ENCODE measurements at regions not wholly inside any gene's neighbourhood (a gene's known extent, or its start where the extent isn't known, plus 50 kb on each side); places are given as distances from the start of the nearest gene placed in this dataset.

- peak; percentile 31 for DNase-seq (ENCODE audit: extremely low spot score, unreplicated experiment)
- H3K4me1 Mint-ChIP-seq (ENCODE audit: unreplicated experiment) = no peaks in the 10 kb centered on the region
- TF ChIP-seq, protein P1, sequence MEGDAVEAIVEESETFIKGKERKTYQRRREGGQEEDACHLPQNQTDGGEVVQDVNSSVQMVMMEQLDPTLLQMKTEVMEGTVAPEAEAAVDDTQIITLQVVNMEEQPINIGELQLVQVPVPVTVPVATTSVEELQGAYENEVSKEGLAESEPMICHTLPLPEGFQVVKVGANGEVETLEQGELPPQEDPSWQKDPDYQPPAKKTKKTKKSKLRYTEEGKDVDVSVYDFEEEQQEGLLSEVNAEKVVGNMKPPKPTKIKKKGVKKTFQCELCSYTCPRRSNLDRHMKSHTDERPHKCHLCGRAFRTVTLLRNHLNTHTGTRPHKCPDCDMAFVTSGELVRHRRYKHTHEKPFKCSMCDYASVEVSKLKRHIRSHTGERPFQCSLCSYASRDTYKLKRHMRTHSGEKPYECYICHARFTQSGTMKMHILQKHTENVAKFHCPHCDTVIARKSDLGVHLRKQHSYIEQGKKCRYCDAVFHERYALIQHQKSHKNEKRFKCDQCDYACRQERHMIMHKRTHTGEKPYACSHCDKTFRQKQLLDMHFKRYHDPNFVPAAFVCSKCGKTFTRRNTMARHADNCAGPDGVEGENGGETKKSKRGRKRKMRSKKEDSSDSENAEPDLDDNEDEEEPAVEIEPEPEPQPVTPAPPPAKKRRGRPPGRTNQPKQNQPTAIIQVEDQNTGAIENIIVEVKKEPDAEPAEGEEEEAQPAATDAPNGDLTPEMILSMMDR (conservative IDR thresholded peaks at IDR 0.05) = no peak
- H3K27ac Mint-ChIP-seq = no peak overlapping the region
- no peaks in the 10 kb centered on the region for H3K36me3 Mint-ChIP-seq
- no peak overlapping the region for H3K4me3 Mint-ChIP-seq
- H3K27me3 Mint-ChIP-seq = peaks cover 44% of the 10 kb centered on the region
- no peaks in the 10 kb centered on the region for H3K9me3 Mint-ChIP-seq
Observed at GRCh38 chr13:111882351-111882750, 184.6 kb upstream of the SOX1 start.

DNA sequence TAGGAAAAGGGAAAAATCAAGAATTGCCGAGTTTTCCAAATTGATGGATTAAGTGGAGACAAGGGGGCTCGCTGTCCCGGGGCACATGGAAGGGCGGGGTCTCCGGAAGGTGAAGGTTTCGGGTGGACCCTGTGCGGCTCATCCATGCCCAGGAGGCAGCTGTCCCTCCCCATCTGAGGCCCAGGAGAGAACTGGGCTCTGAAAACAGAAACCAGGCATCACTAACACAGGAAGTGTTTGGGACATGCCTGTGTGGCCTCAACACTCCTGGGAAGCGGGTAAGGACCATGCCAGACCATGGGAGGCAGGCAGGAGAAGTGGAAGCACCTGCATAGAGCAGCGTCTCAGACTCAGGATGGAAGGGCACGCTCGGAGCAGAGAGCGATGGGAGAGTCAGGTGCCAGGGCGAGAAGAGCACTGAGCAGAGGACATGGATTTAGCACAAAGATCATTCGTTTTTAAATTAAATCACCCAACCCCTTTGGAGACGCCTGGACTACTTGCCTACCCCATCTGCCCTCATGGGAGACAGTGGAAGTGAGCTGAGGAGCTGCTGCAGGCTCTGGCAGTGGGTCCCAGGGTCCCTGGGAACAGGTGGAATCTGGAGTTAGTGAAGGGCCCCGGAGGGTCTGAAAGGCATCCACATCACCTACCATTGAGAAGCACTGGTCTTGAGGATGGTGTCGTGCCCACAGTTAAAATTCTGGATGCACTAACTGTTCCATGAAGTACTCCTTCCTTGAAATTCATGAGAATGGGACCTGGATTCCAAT lies 183.2 kb upstream of the SOX1 start:
- Mint-ChIP-seq H3K36me3 (no peaks in the 10 kb centered on the region), H3K9me3 (no peaks in the 10 kb centered on the region), H3K4me1 (ENCODE audit: unreplicated experiment) (no peaks in the 10 kb centered on the region), H3K27ac (no peak overlapping the region), H3K4me3 (no peak overlapping the region), H3K27me3 (peaks cover 50% of the 10 kb centered on the region)
- TF ChIP-seq, protein P1 (conservative IDR thresholded peaks at IDR 0.05) = no peak
- DNase-seq (ENCODE audit: extremely low spot score, unreplicated experiment) = peak; percentile 44

DNA sequence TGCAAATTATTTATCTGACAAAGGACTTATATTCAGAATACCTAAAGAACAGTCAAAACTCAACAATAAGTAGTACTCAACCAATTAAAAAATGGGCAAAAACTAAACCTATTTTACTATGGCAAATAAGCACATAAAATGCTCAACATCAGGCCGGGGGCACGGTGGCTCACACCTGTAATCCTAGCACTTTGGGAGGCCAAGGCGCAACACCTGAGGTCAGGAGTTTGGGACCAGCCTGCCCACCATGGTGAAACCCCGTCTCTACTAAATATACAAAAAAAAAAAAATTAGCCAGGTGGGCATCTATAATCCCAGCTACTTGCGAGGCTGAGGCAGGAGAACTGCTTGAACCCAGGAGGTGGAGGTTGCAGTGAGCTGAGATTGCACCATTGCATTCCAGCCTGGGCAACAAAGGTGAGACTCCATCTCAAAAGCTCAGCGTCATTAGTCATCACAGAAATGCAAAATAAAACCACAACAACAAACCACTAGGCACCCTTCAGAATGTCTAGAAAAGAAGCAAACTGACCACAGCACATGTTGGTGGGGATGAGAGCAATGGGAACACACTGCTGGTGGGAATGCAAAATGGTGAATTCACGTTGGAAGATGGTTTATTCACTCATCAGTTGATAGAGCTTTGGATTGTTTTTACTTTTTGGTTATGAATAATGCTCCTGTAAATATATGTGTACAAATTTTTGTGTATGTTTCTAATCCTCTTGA lies 180.6 kb upstream of the SOX1 start:
- no peak overlapping the region for H3K4me3 Mint-ChIP-seq
- H3K36me3 Mint-ChIP-seq = no peaks in the 10 kb centered on the region
- no peak for DNase-seq (ENCODE audit: extremely low spot score, unreplicated experiment)
- H3K27ac Mint-ChIP-seq = no peak overlapping the region
- H3K4me1 Mint-ChIP-seq (ENCODE audit: unreplicated experiment) = no peaks in the 10 kb centered on the region
- no peaks in the 10 kb centered on the region for H3K9me3 Mint-ChIP-seq
- TF ChIP-seq, protein P1 (conservative IDR thresholded peaks at IDR 0.05) = no peak
- peaks cover 67% of the 10 kb centered on the region for H3K27me3 Mint-ChIP-seq

DNA sequence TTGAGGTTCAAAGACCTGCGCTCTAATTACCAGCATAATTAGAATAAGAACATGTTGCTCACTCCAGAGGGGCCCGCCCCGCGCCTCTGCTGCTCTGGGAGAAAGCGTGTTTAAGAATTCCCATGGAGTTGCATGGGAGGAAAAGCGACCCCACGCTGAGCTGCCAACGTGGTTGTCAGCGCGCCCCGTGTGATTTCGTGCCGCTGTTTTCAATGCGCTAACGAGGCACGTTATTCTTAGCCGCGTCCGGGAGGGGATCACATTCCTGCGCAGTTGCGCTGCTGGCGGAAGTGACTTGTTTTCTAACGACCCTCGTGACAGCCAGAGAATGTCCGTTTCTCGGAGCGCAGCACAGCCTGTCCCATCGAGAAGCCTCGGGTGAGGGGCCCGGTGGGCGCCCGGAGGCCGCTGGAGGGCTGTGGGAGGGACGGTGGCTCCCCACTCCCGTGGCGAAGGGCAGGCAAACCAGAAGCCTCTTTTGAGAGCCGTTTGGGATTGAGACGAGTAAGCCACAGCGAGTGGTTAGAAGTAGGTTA lies 173.8 kb upstream of the SOX1 start:
- H3K27ac Mint-ChIP-seq = peak overlapping the region; percentile 73
- peak; percentile 75 for DNase-seq (ENCODE audit: extremely low spot score, unreplicated experiment)
- TF ChIP-seq, protein P1 (conservative IDR thresholded peaks at IDR 0.05) = no peak
- H3K4me1 Mint-ChIP-seq (ENCODE audit: unreplicated experiment) = peaks cover 11% of the 10 kb centered on the region
- H3K9me3 Mint-ChIP-seq = no peaks in the 10 kb centered on the region
- H3K36me3 Mint-ChIP-seq = no peaks in the 10 kb centered on the region
- peak overlapping the region; percentile 85 for H3K4me3 Mint-ChIP-seq
- peaks cover 82% of the 10 kb centered on the region for H3K27me3 Mint-ChIP-seq

- Mint-ChIP-seq H3K27me3 (peaks cover 76% of the 10 kb centered on the region), H3K4me1 (ENCODE audit: unreplicated experiment) (peaks cover 11% of the 10 kb centered on the region), H3K4me3 (peak overlapping the region; percentile 85), H3K9me3 (no peaks in the 10 kb centered on the region), H3K36me3 (no peaks in the 10 kb centered on the region), H3K27ac (peak overlapping the region; percentile 73)
- peak; percentile 64 for DNase-seq (ENCODE audit: extremely low spot score, unreplicated experiment)
- TF ChIP-seq, protein P1 (conservative IDR thresholded peaks at IDR 0.05) = no peak
Observed at GRCh38 chr13:111893607-111894443, 173.1 kb upstream of the SOX1 start.
